Panc1 (cell line): ENCODE measurements at regions not wholly inside any gene's neighbourhood (a gene's known extent, or its start where the extent isn't known, plus 50 kb on each side); places are given as distances from the start of the nearest gene placed in this dataset.

Experiments
- ATAC-seq: fragments of 200-7000 bp; cut with Tn5 transposase; 2 replicates; pipeline ENCODE4 v1.9.1; 2020; ENCODE audit warnings: mild to moderate bottlenecking, moderate library complexity
- BruUV-seq: library from RNA; stranded (reverse); fragments of 400-500 nt; replicated peaks from 2 replicates; lab custom pipeline; 2021; lab: Mats Ljungman, UMichigan
- CTCF ChIA-PET: fragments of 300-600 bp; sonication (Branson Sonifier 250); formaldehyde crosslinking; loops from one replicate; lab custom pipeline; 2022; ENCODE audit warnings: antibody characterized with exemption; lab: Charles Lee
- POLR2A ChIA-PET: fragments of 300-600 bp; sonication (Branson Sonifier 250); formaldehyde crosslinking; loops from one replicate; lab custom pipeline; 2022; ENCODE audit warnings: antibody characterized with exemption; lab: Charles Lee
- DNase-seq: peaks from one replicate; pipeline ENCODE4 v3.0.0-alpha.2; 2010; ENCODE audit warnings: low read depth, low spot score
- H3K27ac ChIP-seq: 2 replicates; pipeline ENCODE4 v1.5.1; 2011; ENCODE audit warnings: mild to moderate bottlenecking, low read length, inconsistent platforms
- H3K27me3 ChIP-seq: fragments of 200-500 bp; sonication (Bioruptor generic); 2 replicates; pipeline ENCODE4 v1.6.0; 2014; ENCODE audit warnings: low read length, inconsistent platforms; ENCODE audit not compliant: control insufficient read depth, insufficient read depth
- H3K36me3 ChIP-seq: fragments of 200-500 bp; sonication (Bioruptor generic); 2 replicates; pipeline ENCODE4 v1.5.1; 2014; ENCODE audit warnings: inconsistent platforms, mild to moderate bottlenecking, low read length, moderate library complexity; ENCODE audit not compliant: control insufficient read depth, insufficient read depth
- H3K4me1 ChIP-seq: 2 replicates; pipeline ENCODE4 v1.5.1; 2011; ENCODE audit warnings: inconsistent platforms, mild to moderate bottlenecking, low read length, moderate library complexity; ENCODE audit not compliant: control insufficient read depth, insufficient read depth
- H3K4me3 ChIP-seq, 2 experiments: 2 replicates each; pipeline ENCODE4 v1.5.1; 2011 to 2012; ENCODE audit warnings: low read depth in 2 of 2, low read length in 2 of 2, mild to moderate bottlenecking in 2 of 2, inconsistent platforms in 1 of 2, moderate library complexity in 1 of 2
- H3K9me3 ChIP-seq: fragments of 200-500 bp; sonication (Bioruptor generic); 2 replicates; pipeline ENCODE4 v1.5.1; 2014; ENCODE audit warnings: low read depth, mild to moderate bottlenecking, inconsistent platforms, low read length, moderate library complexity; ENCODE audit not compliant: control insufficient read depth, insufficient read depth
- CTCF ChIP-seq: fragments of 450-650 bp; IDR thresholded peaks from 2 replicates; pipeline ENCODE4 v1.5.1; 2017; ENCODE audit warnings: mild to moderate bottlenecking
- POLR2AphosphoS5 ChIP-seq: IDR thresholded peaks from 2 replicates; pipeline ENCODE4 v1.6.1; 2012; ENCODE audit warnings: mild to moderate bottlenecking, low read depth, low read length, moderate library complexity
- SIN3A ChIP-seq: IDR thresholded peaks from 2 replicates; pipeline ENCODE4 v1.6.1; 2012; ENCODE audit warnings: low read depth, mild to moderate bottlenecking, low read length, moderate library complexity, borderline replicate concordance; ENCODE audit not compliant: insufficient read depth
- TCF7L2 ChIP-seq: IDR thresholded peaks from 2 replicates; pipeline ENCODE4 v1.6.1; 2011; ENCODE audit warnings: mild to moderate bottlenecking, low read depth, low read length, inconsistent platforms
- in situ Hi-C: cut with HindIII; loops from 2 replicates; pipeline ENCODE4 v1.10.0; 2016; ENCODE audit warnings: low sequenced_read_pairs, low pct_unique_long_range_greater_than_20kb
- intact Hi-C: fragments of 100-400 bp; cut with micrococcal nuclease; formaldehyde crosslinking; loops from one replicate; pipeline ENCODE4 v1.10.0; 2022; ENCODE audit not compliant: unreplicated experiment
- TF ChIP-seq, protein P1 (sequence below), 2 experiments: IDR thresholded peaks; 2 replicates each; pipeline ENCODE4 v1.6.1; 2011 to 2012; ENCODE audit warnings: low read depth in 2 of 2, control low read depth in 1 of 2, low read length in 1 of 2, mild to moderate bottlenecking in 1 of 2, moderate library complexity in 1 of 2; ENCODE audit not compliant: insufficient read depth in 1 of 2

- Histone ChIP-seq H3K4me1 (no peaks in the 10 kb centered on the region), H3K27ac (no peak overlapping the region), H3K4me3 (no peak overlapping the region), H3K9me3 (no peaks in the 10 kb centered on the region), H3K36me3 (no peaks in the 10 kb centered on the region), H3K27me3 (no peaks in the 10 kb centered on the region)
- in situ Hi-C loops (no loop called here), intact Hi-C loops (no loop called here)
- ATAC-seq (no peak), DNase-seq (no peak)
- TF ChIP-seq SIN3A (no peak), CTCF (no peak)
- TF ChIP-seq, protein P1, sequence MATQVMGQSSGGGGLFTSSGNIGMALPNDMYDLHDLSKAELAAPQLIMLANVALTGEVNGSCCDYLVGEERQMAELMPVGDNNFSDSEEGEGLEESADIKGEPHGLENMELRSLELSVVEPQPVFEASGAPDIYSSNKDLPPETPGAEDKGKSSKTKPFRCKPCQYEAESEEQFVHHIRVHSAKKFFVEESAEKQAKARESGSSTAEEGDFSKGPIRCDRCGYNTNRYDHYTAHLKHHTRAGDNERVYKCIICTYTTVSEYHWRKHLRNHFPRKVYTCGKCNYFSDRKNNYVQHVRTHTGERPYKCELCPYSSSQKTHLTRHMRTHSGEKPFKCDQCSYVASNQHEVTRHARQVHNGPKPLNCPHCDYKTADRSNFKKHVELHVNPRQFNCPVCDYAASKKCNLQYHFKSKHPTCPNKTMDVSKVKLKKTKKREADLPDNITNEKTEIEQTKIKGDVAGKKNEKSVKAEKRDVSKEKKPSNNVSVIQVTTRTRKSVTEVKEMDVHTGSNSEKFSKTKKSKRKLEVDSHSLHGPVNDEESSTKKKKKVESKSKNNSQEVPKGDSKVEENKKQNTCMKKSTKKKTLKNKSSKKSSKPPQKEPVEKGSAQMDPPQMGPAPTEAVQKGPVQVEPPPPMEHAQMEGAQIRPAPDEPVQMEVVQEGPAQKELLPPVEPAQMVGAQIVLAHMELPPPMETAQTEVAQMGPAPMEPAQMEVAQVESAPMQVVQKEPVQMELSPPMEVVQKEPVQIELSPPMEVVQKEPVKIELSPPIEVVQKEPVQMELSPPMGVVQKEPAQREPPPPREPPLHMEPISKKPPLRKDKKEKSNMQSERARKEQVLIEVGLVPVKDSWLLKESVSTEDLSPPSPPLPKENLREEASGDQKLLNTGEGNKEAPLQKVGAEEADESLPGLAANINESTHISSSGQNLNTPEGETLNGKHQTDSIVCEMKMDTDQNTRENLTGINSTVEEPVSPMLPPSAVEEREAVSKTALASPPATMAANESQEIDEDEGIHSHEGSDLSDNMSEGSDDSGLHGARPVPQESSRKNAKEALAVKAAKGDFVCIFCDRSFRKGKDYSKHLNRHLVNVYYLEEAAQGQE (IDR thresholded peaks at IDR 0.05; ENCODE audit: insufficient read depth in 1 of 2, low read depth in 2 of 2, low read length in 1 of 2): no peak
- BruUV-seq: no TSS peak
- ChIA-PET CTCF (no interaction called here), POLR2A (no interaction called here)
These were observed 746.2 kb upstream of the USP15 start for GRCh38 chr12:61514016-61514415.

GRCh38 chr12:61521258-61521657 is 738.9 kb upstream of the USP15 start:
- CTCF ChIA-PET: no interaction called here

More at GRCh38 chr12:61521258-61521657, 738.9 kb upstream of the USP15 start:
- Histone ChIP-seq H3K36me3 (no peaks in the 10 kb centered on the region), H3K27ac (no peak overlapping the region), H3K27me3 (no peaks in the 10 kb centered on the region), H3K4me1 (no peaks in the 10 kb centered on the region), H3K4me3 (no peak overlapping the region), H3K9me3 (no peaks in the 10 kb centered on the region)
- ATAC-seq (no peak), DNase-seq (no peak)
- POLR2A ChIA-PET: no interaction called here
- in situ Hi-C loops (no loop called here), intact Hi-C loops (no loop called here)
- no peak for TF ChIP-seq POLR2AphosphoS5
- no peak for TF ChIP-seq CTCF
- no peak for TF ChIP-seq TCF7L2
- TF ChIP-seq, protein P1 (IDR thresholded peaks at IDR 0.05; ENCODE audit: insufficient read depth in 1 of 2, low read depth in 2 of 2, low read length in 1 of 2): no peak
- TF ChIP-seq SIN3A: no peak
- BruUV-seq: no TSS peak
